Neural cell (in vitro differentiated cells): ENCODE measurements at regions not wholly inside any gene's neighbourhood (a gene's known extent, or its start where the extent isn't known, plus 50 kb on each side); places are given as distances from the start of the nearest gene placed in this dataset.

Experiments used
- EP300 ChIP-seq: fragments of 450-650 bp; conservative IDR thresholded peaks from 2 replicates; pipeline ENCODE4 v1.6.1; 2014; ENCODE audit warnings: antibody characterized with exemption, mild to moderate bottlenecking, moderate library complexity; ENCODE audit not compliant: poor library complexity, severe bottlenecking
- EZH2 ChIP-seq: fragments of 200-600, 300-800 bp; shearing (Covaris generic), sonication (generic); IDR thresholded peaks from 2 replicates; pipeline ENCODE4 v1.6.1; 2014; ENCODE audit warnings: antibody characterized with exemption, low read length, borderline replicate concordance, mild to moderate bottlenecking; ENCODE audit not compliant: insufficient read depth, poor library complexity, severe bottlenecking
- MXI1 ChIP-seq: fragments of 450-650 bp; conservative IDR thresholded peaks from 2 replicates; pipeline ENCODE4 v1.6.1; 2014; ENCODE audit warnings: antibody characterized with exemption, mild to moderate bottlenecking; ENCODE audit not compliant: poor library complexity, severe bottlenecking
- POLR2AphosphoS5 ChIP-seq: IDR thresholded peaks from 2 replicates; pipeline ENCODE4 v1.6.1; 2012
- RAD21 ChIP-seq: fragments of 450-650 bp; conservative IDR thresholded peaks from 2 replicates; pipeline ENCODE4 v1.6.1; 2014; ENCODE audit warnings: antibody characterized with exemption, mild to moderate bottlenecking, moderate library complexity
- REST ChIP-seq: IDR thresholded peaks from 2 replicates; pipeline ENCODE4 v1.6.1; 2012; ENCODE audit warnings: borderline replicate concordance
- SMC3 ChIP-seq: fragments of 450-650 bp; conservative IDR thresholded peaks from 2 replicates; pipeline ENCODE4 v1.6.1; 2014; ENCODE audit warnings: antibody characterized with exemption, mild to moderate bottlenecking, moderate library complexity; ENCODE audit not compliant: poor library complexity
- TAF1 ChIP-seq: IDR thresholded peaks from 2 replicates; pipeline ENCODE4 v1.6.1; 2012; ENCODE audit warnings: low read depth
- TF ChIP-seq, protein P1 (sequence below): fragments of 450-650 bp; IDR thresholded peaks from 2 replicates; pipeline ENCODE4 v1.5.1; 2014; ENCODE audit warnings: antibody characterized with exemption, mild to moderate bottlenecking, moderate library complexity; ENCODE audit not compliant: poor library complexity, severe bottlenecking

- TF ChIP-seq, protein P1, sequence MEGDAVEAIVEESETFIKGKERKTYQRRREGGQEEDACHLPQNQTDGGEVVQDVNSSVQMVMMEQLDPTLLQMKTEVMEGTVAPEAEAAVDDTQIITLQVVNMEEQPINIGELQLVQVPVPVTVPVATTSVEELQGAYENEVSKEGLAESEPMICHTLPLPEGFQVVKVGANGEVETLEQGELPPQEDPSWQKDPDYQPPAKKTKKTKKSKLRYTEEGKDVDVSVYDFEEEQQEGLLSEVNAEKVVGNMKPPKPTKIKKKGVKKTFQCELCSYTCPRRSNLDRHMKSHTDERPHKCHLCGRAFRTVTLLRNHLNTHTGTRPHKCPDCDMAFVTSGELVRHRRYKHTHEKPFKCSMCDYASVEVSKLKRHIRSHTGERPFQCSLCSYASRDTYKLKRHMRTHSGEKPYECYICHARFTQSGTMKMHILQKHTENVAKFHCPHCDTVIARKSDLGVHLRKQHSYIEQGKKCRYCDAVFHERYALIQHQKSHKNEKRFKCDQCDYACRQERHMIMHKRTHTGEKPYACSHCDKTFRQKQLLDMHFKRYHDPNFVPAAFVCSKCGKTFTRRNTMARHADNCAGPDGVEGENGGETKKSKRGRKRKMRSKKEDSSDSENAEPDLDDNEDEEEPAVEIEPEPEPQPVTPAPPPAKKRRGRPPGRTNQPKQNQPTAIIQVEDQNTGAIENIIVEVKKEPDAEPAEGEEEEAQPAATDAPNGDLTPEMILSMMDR = no peak
- TF ChIP-seq EZH2 = no peak
- no peak for TF ChIP-seq POLR2AphosphoS5
- TF ChIP-seq REST = no peak
- TF ChIP-seq TAF1 = no peak
- TF ChIP-seq RAD21 = no peak
- no peak for TF ChIP-seq EP300
- no peak for TF ChIP-seq MXI1
- TF ChIP-seq SMC3 = no peak
These were observed 407.0 kb upstream of the KLF4 start for GRCh38 chr9:107896544-107896943.
